ENCODE measurements at regions not wholly inside any gene's neighbourhood (a gene's known extent, or its start where the extent isn't known, plus 50 kb on each side); places are given as distances from the start of the nearest gene placed in this dataset.

GRCh38 chr6:66200390-66200789, 493.4 kb upstream of the EYS start:
- no peak for TF ChIP-seq BHLHE40 (IDR thresholded peaks at IDR 0.05; ENCODE audit: borderline replicate concordance)
- no peak for TF ChIP-seq ARNT (IDR thresholded peaks at IDR 0.05)
- no peak for TF ChIP-seq LEF1 (IDR thresholded peaks at IDR 0.05; ENCODE audit: borderline replicate concordance)
- no peak for TF ChIP-seq ZNF384 (IDR thresholded peaks at IDR 0.05)
- TF ChIP-seq FOXM1 (IDR thresholded peaks at IDR 0.05; ENCODE audit: borderline replicate concordance): no peak
- TF ChIP-seq L3MBTL2 (conservative IDR thresholded peaks at IDR 0.05): no peak
- TF ChIP-seq SP1 (IDR thresholded peaks at IDR 0.05): no peak
- no peak for TF ChIP-seq FOXK2 (IDR thresholded peaks at IDR 0.05)
- no peak for TF ChIP-seq FOXA1 (IDR thresholded peaks at IDR 0.05)
- TF ChIP-seq PKNOX1 (IDR thresholded peaks at IDR 0.05): no peak
- no peak for TF ChIP-seq SUZ12 (IDR thresholded peaks at IDR 0.05)
